GM23338 (cell line): ENCODE measurements at regions not wholly inside any gene's neighbourhood (a gene's known extent, or its start where the extent isn't known, plus 50 kb on each side); places are given as distances from the start of the nearest gene placed in this dataset.

Source experiments
- ATAC-seq: fragments of 200-7000 bp; cut with Tn5 transposase; 3 replicates; pipeline ENCODE4 v1.9.1; 2020
- DNase-seq: peaks from one replicate; pipeline ENCODE4 v3.0.0-alpha.2; 2015; ENCODE audit warnings: low spot score
- H2AFZ ChIP-seq: fragments of 200-600 bp; sonication (generic); 2 replicates; pipeline ENCODE4 v1.8.0; 2016; ENCODE audit warnings: antibody characterized with exemption, mild to moderate bottlenecking, moderate library complexity
- H3F3A ChIP-seq: fragments of 200-600 bp; sonication (generic); replicated peaks from 2 replicates; pipeline ENCODE4 v1.8.0; 2017; ENCODE audit warnings: antibody characterized with exemption, mixed run types, low read depth
- H3K27ac ChIP-seq: fragments of 200-600 bp; sonication (generic); 2 replicates; pipeline ENCODE4 v1.6.1; 2016; ENCODE audit warnings: low read depth
- H3K27me3 ChIP-seq: fragments of 200-600 bp; sonication (generic); 2 replicates; pipeline ENCODE4 v1.8.0; 2016; ENCODE audit warnings: mild to moderate bottlenecking, mixed run types, moderate library complexity; ENCODE audit not compliant: insufficient read depth
- H3K36me3 ChIP-seq: fragments of 200-600 bp; sonication (generic); 2 replicates; pipeline ENCODE4 v1.8.0; 2016; ENCODE audit warnings: mild to moderate bottlenecking; ENCODE audit not compliant: insufficient read depth
- H3K4me1 ChIP-seq: fragments of 200-600 bp; sonication (generic); 2 replicates; pipeline ENCODE4 v1.8.0; 2016; ENCODE audit warnings: mild to moderate bottlenecking, moderate library complexity; ENCODE audit not compliant: insufficient read depth
- H3K4me2 ChIP-seq: fragments of 200-600 bp; sonication (generic); 2 replicates; pipeline ENCODE4 v1.7.1; 2017; ENCODE audit warnings: mixed run types
- H3K4me3 ChIP-seq: fragments of 200-600 bp; sonication (generic); 2 replicates; pipeline ENCODE4 v1.6.1; 2016; ENCODE audit warnings: mixed run types
- H3K79me2 ChIP-seq: fragments of 200-600 bp; sonication (generic); replicated peaks from 2 replicates; pipeline ENCODE4 v1.8.0; 2017; ENCODE audit warnings: mild to moderate bottlenecking; ENCODE audit not compliant: insufficient read depth
- H3K9me2 ChIP-seq: fragments of 200-600 bp; sonication (generic); 2 replicates; pipeline ENCODE4 v1.8.0; 2017; ENCODE audit not compliant: insufficient read depth
- H4K20me1 ChIP-seq: fragments of 200-600 bp; sonication (generic); replicated peaks from 2 replicates; pipeline ENCODE4 v1.8.0; 2017; ENCODE audit warnings: mild to moderate bottlenecking; ENCODE audit not compliant: insufficient read depth
- H3K27ac Mint-ChIP-seq: 2 replicates; pipeline ENCODE4 v1.8.0; 2020; ENCODE audit warnings: inconsistent platforms, mild to moderate bottlenecking, moderate library complexity, mixed read lengths
- H3K27me3 Mint-ChIP-seq: 3 replicates; pipeline ENCODE4 v1.8.0; 2022; ENCODE audit warnings: low read depth, mild to moderate bottlenecking, moderate library complexity, mixed read lengths, inconsistent platforms; ENCODE audit not compliant: insufficient read depth, poor library complexity
- H3K36me3 Mint-ChIP-seq: 3 replicates; pipeline ENCODE4 v1.8.0; 2021; ENCODE audit warnings: low read depth, mild to moderate bottlenecking, inconsistent platforms, moderate library complexity, mixed read lengths
- H3K4me1 Mint-ChIP-seq: 3 replicates; pipeline ENCODE4 v1.8.0; 2020; ENCODE audit warnings: mild to moderate bottlenecking, inconsistent platforms, mixed read lengths
- H3K4me3 Mint-ChIP-seq: 3 replicates; pipeline ENCODE4 v1.8.0; 2021; ENCODE audit warnings: moderate library complexity, mild to moderate bottlenecking, inconsistent platforms, mixed read lengths
- H3K9me3 Mint-ChIP-seq: 3 replicates; pipeline ENCODE4 v1.8.0; 2020; ENCODE audit warnings: moderate library complexity, mild to moderate bottlenecking, inconsistent platforms, mixed read lengths
- CREB1 ChIP-seq: fragments of 250-450 bp; sonication (Bioruptor Pico); IDR thresholded peaks from 2 replicates; pipeline ENCODE4 v1.5.0; 2020; ENCODE audit warnings: low read depth, mild to moderate bottlenecking, moderate library complexity
- EZH2phosphoT487 ChIP-seq: fragments of 200-600 bp; sonication (generic); IDR thresholded peaks from one replicate; pipeline ENCODE4 v1.8.1; 2018; ENCODE audit warnings: antibody characterized with exemption; ENCODE audit not compliant: unreplicated experiment
- JUNB ChIP-seq: IDR thresholded peaks from one replicate; pipeline ENCODE4 v1.6.1; 2016; ENCODE audit warnings: antibody characterized with exemption; ENCODE audit not compliant: unreplicated experiment
- ZNF331 ChIP-seq: fragments of 250-450 bp; sonication (Bioruptor Pico); IDR thresholded peaks from 2 replicates; pipeline ENCODE4 v1.5.0; 2020; ENCODE audit warnings: low read depth, mild to moderate bottlenecking, moderate library complexity
- TF ChIP-seq, protein P1 (sequence below): fragments of 250-450 bp; sonication (Bioruptor Pico); IDR thresholded peaks from 2 replicates; pipeline ENCODE4 v1.5.0; 2020; ENCODE audit warnings: mild to moderate bottlenecking, moderate library complexity
- TF ChIP-seq, protein P2 (sequence below), 2 experiments: fragments of 200-600 bp in 1 of 2; sonication (generic) in 1 of 2; conservative IDR thresholded peaks; 2 replicates each; pipeline versions ENCODE4 v1.5.1 to v1.6.1; 2016 to 2017; ENCODE audit warnings: antibody characterized with exemption in 2 of 2, low read depth in 2 of 2, mild to moderate bottlenecking in 2 of 2, moderate library complexity in 1 of 2
- TF ChIP-seq, protein P3 (sequence below): IDR thresholded peaks from one replicate; pipeline ENCODE4 v1.6.1; 2018; ENCODE audit warnings: antibody characterized with exemption; ENCODE audit not compliant: unreplicated experiment

DNA sequence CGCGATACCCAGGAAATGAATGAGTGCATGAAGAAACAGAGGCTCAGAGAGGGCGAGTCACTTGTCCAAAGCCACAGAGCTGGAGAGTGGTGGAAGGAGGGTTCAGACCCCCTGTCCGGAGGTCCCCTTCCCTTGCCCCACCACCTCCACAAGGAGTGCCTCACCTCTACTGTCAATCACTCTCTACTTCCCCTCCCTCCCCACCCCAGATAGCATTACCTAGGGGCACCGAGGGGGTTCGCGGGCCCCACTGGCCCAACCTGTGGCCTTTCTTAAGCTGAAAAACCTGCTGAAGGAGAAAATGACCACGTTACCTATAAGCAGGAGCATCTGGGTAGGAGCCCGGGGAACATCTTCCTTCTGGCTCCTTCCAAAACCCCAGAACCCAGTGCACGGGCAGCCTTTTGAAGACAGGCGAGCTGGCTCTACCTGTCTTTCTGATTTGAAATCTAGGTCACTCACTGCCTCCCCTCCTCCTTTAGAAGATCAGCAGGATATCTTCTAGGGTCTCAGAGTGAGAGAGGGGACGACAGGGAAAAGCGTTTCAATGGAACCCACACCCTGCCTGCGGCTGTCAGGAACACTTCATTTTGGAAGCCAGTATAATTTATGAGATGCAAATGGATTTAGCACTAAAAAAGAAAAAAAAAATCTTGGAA is 89.9 kb upstream of the MEF2A start (continued):
- TF ChIP-seq, protein P1, sequence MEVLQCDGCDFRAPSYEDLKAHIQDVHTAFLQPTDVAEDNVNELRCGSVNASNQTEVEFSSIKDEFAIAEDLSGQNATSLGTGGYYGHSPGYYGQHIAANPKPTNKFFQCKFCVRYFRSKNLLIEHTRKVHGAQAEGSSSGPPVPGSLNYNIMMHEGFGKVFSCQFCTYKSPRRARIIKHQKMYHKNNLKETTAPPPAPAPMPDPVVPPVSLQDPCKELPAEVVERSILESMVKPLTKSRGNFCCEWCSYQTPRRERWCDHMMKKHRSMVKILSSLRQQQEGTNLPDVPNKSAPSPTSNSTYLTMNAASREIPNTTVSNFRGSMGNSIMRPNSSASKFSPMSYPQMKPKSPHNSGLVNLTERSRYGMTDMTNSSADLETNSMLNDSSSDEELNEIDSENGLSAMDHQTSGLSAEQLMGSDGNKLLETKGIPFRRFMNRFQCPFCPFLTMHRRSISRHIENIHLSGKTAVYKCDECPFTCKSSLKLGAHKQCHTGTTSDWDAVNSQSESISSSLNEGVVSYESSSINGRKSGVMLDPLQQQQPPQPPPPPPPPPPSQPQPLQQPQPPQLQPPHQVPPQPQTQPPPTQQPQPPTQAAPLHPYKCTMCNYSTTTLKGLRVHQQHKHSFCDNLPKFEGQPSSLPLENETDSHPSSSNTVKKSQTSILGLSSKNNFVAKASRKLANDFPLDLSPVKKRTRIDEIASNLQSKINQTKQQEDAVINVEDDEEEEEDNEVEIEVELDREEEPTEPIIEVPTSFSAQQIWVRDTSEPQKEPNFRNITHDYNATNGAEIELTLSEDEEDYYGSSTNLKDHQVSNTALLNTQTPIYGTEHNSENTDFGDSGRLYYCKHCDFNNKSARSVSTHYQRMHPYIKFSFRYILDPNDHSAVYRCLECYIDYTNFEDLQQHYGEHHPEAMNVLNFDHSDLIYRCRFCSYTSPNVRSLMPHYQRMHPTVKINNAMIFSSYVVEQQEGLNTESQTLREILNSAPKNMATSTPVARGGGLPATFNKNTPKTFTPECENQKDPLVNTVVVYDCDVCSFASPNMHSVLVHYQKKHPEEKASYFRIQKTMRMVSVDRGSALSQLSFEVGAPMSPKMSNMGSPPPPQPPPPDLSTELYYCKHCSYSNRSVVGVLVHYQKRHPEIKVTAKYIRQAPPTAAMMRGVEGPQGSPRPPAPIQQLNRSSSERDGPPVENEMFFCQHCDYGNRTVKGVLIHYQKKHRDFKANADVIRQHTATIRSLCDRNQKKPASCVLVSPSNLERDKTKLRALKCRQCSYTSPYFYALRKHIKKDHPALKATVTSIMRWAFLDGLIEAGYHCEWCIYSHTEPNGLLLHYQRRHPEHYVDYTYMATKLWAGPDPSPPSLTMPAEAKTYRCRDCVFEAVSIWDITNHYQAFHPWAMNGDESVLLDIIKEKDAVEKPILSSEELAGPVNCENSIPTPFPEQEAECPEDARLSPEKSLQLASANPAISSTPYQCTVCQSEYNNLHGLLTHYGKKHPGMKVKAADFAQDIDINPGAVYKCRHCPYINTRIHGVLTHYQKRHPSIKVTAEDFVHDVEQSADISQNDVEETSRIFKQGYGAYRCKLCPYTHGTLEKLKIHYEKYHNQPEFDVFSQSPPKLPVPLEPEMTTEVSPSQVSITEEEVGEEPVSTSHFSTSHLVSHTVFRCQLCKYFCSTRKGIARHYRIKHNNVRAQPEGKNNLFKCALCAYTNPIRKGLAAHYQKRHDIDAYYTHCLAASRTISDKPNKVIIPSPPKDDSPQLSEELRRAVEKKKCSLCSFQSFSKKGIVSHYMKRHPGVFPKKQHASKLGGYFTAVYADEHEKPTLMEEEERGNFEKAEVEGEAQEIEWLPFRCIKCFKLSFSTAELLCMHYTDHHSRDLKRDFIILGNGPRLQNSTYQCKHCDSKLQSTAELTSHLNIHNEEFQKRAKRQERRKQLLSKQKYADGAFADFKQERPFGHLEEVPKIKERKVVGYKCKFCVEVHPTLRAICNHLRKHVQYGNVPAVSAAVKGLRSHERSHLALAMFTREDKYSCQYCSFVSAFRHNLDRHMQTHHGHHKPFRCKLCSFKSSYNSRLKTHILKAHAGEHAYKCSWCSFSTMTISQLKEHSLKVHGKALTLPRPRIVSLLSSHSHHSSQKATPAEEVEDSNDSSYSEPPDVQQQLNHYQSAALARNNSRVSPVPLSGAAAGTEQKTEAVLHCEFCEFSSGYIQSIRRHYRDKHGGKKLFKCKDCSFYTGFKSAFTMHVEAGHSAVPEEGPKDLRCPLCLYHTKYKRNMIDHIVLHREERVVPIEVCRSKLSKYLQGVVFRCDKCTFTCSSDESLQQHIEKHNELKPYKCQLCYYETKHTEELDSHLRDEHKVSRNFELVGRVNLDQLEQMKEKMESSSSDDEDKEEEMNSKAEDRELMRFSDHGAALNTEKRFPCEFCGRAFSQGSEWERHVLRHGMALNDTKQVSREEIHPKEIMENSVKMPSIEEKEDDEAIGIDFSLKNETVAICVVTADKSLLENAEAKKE (CRISPR knock-in tag): no peak
- no peak for TF ChIP-seq EZH2phosphoT487
- TF ChIP-seq, protein P2, sequence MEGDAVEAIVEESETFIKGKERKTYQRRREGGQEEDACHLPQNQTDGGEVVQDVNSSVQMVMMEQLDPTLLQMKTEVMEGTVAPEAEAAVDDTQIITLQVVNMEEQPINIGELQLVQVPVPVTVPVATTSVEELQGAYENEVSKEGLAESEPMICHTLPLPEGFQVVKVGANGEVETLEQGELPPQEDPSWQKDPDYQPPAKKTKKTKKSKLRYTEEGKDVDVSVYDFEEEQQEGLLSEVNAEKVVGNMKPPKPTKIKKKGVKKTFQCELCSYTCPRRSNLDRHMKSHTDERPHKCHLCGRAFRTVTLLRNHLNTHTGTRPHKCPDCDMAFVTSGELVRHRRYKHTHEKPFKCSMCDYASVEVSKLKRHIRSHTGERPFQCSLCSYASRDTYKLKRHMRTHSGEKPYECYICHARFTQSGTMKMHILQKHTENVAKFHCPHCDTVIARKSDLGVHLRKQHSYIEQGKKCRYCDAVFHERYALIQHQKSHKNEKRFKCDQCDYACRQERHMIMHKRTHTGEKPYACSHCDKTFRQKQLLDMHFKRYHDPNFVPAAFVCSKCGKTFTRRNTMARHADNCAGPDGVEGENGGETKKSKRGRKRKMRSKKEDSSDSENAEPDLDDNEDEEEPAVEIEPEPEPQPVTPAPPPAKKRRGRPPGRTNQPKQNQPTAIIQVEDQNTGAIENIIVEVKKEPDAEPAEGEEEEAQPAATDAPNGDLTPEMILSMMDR (conservative IDR thresholded peaks at IDR 0.05; ENCODE audit: low read depth in 2 of 2): no peak
- TF ChIP-seq JUNB: no peak

DNA sequence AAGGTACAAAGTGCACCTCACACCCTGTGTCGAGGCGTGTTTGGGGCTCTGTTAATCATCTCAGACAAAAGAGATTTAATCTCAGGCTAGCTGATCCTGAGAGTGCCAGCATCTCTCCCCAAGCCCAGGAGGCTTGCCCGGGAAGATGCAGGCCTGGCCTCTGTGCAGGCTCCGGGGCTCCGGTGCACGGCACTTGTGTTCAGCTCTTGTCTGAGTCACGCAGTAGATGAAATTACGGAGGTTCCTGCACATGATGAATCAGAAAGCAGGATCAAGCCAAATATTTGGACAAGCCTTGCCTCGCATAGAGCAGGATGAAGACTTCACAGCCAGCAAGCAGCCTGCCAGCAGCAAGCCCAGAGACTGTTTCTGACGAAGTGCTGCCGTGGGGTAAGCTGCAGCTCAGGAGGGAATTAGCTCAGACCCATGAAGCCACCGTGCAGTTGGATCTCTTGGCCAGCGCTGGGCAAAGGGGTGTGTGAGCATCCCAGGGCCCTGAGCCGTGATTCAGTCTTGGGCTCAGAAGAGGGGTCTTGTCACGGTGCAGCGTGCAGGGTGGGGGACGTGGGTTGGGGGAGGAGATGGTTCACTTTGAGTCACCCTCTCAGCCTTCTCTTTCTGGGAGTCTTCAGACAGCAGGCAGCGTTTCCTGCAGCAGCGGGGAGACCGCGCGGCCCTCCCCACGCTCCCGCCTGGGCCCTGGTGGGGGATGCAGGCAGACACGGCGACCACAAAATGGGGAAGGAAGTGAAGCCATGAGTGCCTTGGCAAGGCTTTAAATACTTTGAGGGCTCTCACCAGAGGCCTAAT is 89.2 kb upstream of the MEF2A start:
- Histone ChIP-seq H4K20me1 (no peaks in the 10 kb centered on the region), H2AFZ (peak overlapping the region; percentile 91), H3K4me1 (no peaks in the 10 kb centered on the region), H3K9me2 (no peaks in the 10 kb centered on the region), H3K27me3 (no peaks in the 10 kb centered on the region), H3K79me2 (no peaks in the 10 kb centered on the region), H3K4me3 (no peak overlapping the region), H3K36me3 (no peaks in the 10 kb centered on the region), H3K27ac (no peak overlapping the region), H3F3A (no peaks in the 10 kb centered on the region), H3K4me2 (no peak overlapping the region)
- peaks cover 5% of the 10 kb centered on the region; the same call in 1 of the 3 replicates for H3K4me1 Mint-ChIP-seq
- no peak overlapping the region for H3K27ac Mint-ChIP-seq
- peak; percentile 49 for ATAC-seq
- H3K9me3 Mint-ChIP-seq: no peaks in the 10 kb centered on the region
- peaks cover 3% of the 10 kb centered on the region for H3K27me3 Mint-ChIP-seq
- no peaks in the 10 kb centered on the region for H3K36me3 Mint-ChIP-seq
- H3K4me3 Mint-ChIP-seq: no peak overlapping the region
- no peak for DNase-seq
- TF ChIP-seq, protein P3, sequence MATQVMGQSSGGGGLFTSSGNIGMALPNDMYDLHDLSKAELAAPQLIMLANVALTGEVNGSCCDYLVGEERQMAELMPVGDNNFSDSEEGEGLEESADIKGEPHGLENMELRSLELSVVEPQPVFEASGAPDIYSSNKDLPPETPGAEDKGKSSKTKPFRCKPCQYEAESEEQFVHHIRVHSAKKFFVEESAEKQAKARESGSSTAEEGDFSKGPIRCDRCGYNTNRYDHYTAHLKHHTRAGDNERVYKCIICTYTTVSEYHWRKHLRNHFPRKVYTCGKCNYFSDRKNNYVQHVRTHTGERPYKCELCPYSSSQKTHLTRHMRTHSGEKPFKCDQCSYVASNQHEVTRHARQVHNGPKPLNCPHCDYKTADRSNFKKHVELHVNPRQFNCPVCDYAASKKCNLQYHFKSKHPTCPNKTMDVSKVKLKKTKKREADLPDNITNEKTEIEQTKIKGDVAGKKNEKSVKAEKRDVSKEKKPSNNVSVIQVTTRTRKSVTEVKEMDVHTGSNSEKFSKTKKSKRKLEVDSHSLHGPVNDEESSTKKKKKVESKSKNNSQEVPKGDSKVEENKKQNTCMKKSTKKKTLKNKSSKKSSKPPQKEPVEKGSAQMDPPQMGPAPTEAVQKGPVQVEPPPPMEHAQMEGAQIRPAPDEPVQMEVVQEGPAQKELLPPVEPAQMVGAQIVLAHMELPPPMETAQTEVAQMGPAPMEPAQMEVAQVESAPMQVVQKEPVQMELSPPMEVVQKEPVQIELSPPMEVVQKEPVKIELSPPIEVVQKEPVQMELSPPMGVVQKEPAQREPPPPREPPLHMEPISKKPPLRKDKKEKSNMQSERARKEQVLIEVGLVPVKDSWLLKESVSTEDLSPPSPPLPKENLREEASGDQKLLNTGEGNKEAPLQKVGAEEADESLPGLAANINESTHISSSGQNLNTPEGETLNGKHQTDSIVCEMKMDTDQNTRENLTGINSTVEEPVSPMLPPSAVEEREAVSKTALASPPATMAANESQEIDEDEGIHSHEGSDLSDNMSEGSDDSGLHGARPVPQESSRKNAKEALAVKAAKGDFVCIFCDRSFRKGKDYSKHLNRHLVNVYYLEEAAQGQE: no peak
- TF ChIP-seq ZNF331 (CRISPR knock-in tag) (no peak), CREB1 (CRISPR knock-in tag) (no peak)
